H9 (cell line): ENCODE measurements at regions not wholly inside any gene's neighbourhood (a gene's known extent, or its start where the extent isn't known, plus 50 kb on each side); places are given as distances from the start of the nearest gene placed in this dataset.

Source experiments
- DNase-seq: peaks from one replicate; pipeline ENCODE4 v3.0.0-alpha.2; 2017
- H2AFZ ChIP-seq: one replicate; pipeline ENCODE4 v1.6.1; 2013; ENCODE audit warnings: mild to moderate bottlenecking, low read length, control low read depth, moderate library complexity
- H2AK5ac ChIP-seq: 2 replicates; pipeline ENCODE4 v1.6.1; 2013; ENCODE audit warnings: low read length, control low read depth, mixed read lengths; ENCODE audit not compliant: insufficient read length
- H2BK120ac ChIP-seq: one replicate; pipeline ENCODE4 v1.6.1; 2013; ENCODE audit warnings: low read depth, mild to moderate bottlenecking, low read length, control low read depth, inconsistent platforms; ENCODE audit not compliant: poor library complexity, severe bottlenecking
- H2BK12ac ChIP-seq: 2 replicates; pipeline ENCODE4 v1.6.1; 2013; ENCODE audit warnings: low read length, control low read depth, mixed read lengths, low read depth; ENCODE audit not compliant: insufficient read length
- H2BK15ac ChIP-seq: 2 replicates; pipeline ENCODE4 v1.6.1; 2013; ENCODE audit warnings: low read depth, low read length, control low read depth
- H2BK20ac ChIP-seq: one replicate; pipeline ENCODE4 v1.6.1; 2013; ENCODE audit warnings: low read depth, mild to moderate bottlenecking, low read length, control low read depth, inconsistent platforms; ENCODE audit not compliant: poor library complexity, severe bottlenecking
- H2BK5ac ChIP-seq: 2 replicates; pipeline ENCODE4 v1.6.1; 2013; ENCODE audit warnings: low read length, control low read depth, mixed read lengths; ENCODE audit not compliant: insufficient read length
- H3K14ac ChIP-seq: 2 replicates; pipeline ENCODE4 v1.6.1; 2013; ENCODE audit warnings: low read length, control low read depth; ENCODE audit not compliant: insufficient read depth
- H3K18ac ChIP-seq: 2 replicates; pipeline ENCODE4 v1.6.1; 2013; ENCODE audit warnings: low read depth, mild to moderate bottlenecking, mixed read lengths, low read length, control low read depth; ENCODE audit not compliant: insufficient read length
- H3K23ac ChIP-seq: 2 replicates; pipeline ENCODE4 v1.6.1; 2013; ENCODE audit warnings: low read length, control low read depth, mixed read lengths, low read depth; ENCODE audit not compliant: insufficient read length
- H3K23me2 ChIP-seq: 2 replicates; pipeline ENCODE4 v1.6.1; 2013; ENCODE audit warnings: low read depth, mild to moderate bottlenecking, mixed read lengths, low read length, control low read depth; ENCODE audit not compliant: insufficient read length, poor library complexity, severe bottlenecking
- H3K27ac ChIP-seq: 2 replicates; pipeline ENCODE4 v1.5.1; 2013; ENCODE audit warnings: low read length, control low read depth, mixed read lengths, low read depth; ENCODE audit not compliant: insufficient read length
- H3K27me3 ChIP-seq: 2 replicates; pipeline ENCODE4 v1.6.1; 2013; ENCODE audit warnings: low read length, control low read depth, inconsistent platforms; ENCODE audit not compliant: insufficient read depth
- H3K4ac ChIP-seq: 2 replicates; pipeline ENCODE4 v1.6.1; 2013; ENCODE audit warnings: low read depth, mild to moderate bottlenecking, control low read depth, inconsistent platforms, low read length, moderate library complexity
- H3K4me1 ChIP-seq: 2 replicates; pipeline ENCODE4 v1.6.1; 2013; ENCODE audit warnings: low read length, control low read depth, inconsistent platforms; ENCODE audit not compliant: insufficient read depth
- H3K4me2 ChIP-seq: 2 replicates; pipeline ENCODE4 v1.6.1; 2013; ENCODE audit warnings: low read length, control low read depth, mixed read lengths; ENCODE audit not compliant: insufficient read length, insufficient read depth
- H3K56ac ChIP-seq: 2 replicates; pipeline ENCODE4 v1.6.1; 2013; ENCODE audit warnings: low read depth, mild to moderate bottlenecking, mixed read lengths, low read length, control low read depth; ENCODE audit not compliant: insufficient read length
- H3K79me1 ChIP-seq: 2 replicates; pipeline ENCODE4 v1.6.1; 2013; ENCODE audit warnings: low read depth, mild to moderate bottlenecking, moderate library complexity, low read length, control low read depth, inconsistent platforms; ENCODE audit not compliant: insufficient read depth, poor library complexity, severe bottlenecking
- H3K79me2 ChIP-seq: 2 replicates; pipeline ENCODE4 v1.6.1; 2013; ENCODE audit warnings: low read length, control low read depth, inconsistent platforms; ENCODE audit not compliant: insufficient read depth
- H3K9ac ChIP-seq: 2 replicates; pipeline ENCODE4 v1.6.1; 2013; ENCODE audit warnings: low read length, control low read depth, mixed read lengths; ENCODE audit not compliant: insufficient read length; ENCODE audit errors: extremely low read depth
- H3K9me3 ChIP-seq: one replicate; pipeline ENCODE4 v1.6.1; 2013; ENCODE audit warnings: low read depth, low read length, inconsistent platforms; ENCODE audit not compliant: control insufficient read depth
- H3T11ph ChIP-seq: one replicate; pipeline ENCODE4 v1.6.1; 2013; ENCODE audit warnings: mild to moderate bottlenecking, low read length, control low read depth, inconsistent platforms
- H4K20me1 ChIP-seq: one replicate; pipeline ENCODE4 v1.6.1; 2013; ENCODE audit not compliant: control insufficient read depth, insufficient read length, insufficient read depth
- H4K5ac ChIP-seq: 2 replicates; pipeline ENCODE4 v1.6.1; 2013; ENCODE audit warnings: low read depth, mild to moderate bottlenecking, mixed read lengths, low read length, control low read depth; ENCODE audit not compliant: insufficient read length
- H4K8ac ChIP-seq: replicated peaks from 2 replicates; pipeline ENCODE4 v1.6.1; 2013; ENCODE audit warnings: low read length, control low read depth, mixed read lengths, low read depth; ENCODE audit not compliant: insufficient read length
- H4K91ac ChIP-seq: 2 replicates; pipeline ENCODE4 v1.6.1; 2013; ENCODE audit warnings: low read depth, mild to moderate bottlenecking, moderate library complexity, mixed read lengths, low read length, control low read depth; ENCODE audit not compliant: insufficient read length
- H3K27ac Mint-ChIP-seq, 3 experiments: 2 replicates in 2 of 3; 3 replicates in 1 of 3; pipeline ENCODE4 v1.8.0; 2020 to 2021; ENCODE audit warnings: mixed read lengths in 3 of 3, mild to moderate bottlenecking in 1 of 3, moderate library complexity in 1 of 3
- H3K27me3 Mint-ChIP-seq: 2 replicates; pipeline ENCODE4 v1.8.0; 2021; ENCODE audit warnings: low read depth, mild to moderate bottlenecking, moderate library complexity, mixed read lengths
- H3K36me3 Mint-ChIP-seq, 3 experiments: 2 replicates in 2 of 3; 3 replicates in 1 of 3; pipeline ENCODE4 v1.8.0; 2020 to 2021; ENCODE audit warnings: low read depth in 3 of 3, mixed read lengths in 3 of 3; ENCODE audit not compliant: insufficient read depth in 1 of 3
- H3K4me1 Mint-ChIP-seq, 2 experiments: 2 replicates each; pipeline ENCODE4 v1.8.0; 2020; ENCODE audit warnings: mixed read lengths in 2 of 2
- H3K4me3 Mint-ChIP-seq, 2 experiments: 2 replicates in 1 of 2; 3 replicates in 1 of 2; pipeline ENCODE4 v1.8.0; 2020 to 2021; ENCODE audit warnings: mild to moderate bottlenecking in 2 of 2, mixed read lengths in 2 of 2, moderate library complexity in 1 of 2
- H3K9me3 Mint-ChIP-seq, 2 experiments: 2 replicates in 1 of 2; 3 replicates in 1 of 2; pipeline ENCODE4 v1.8.0; 2020; ENCODE audit warnings: mild to moderate bottlenecking in 2 of 2, mixed read lengths in 2 of 2, moderate library complexity in 1 of 2
- WGBS: extraction: QIAGEN DNeasy Blood & Tissue Kit; methylation state at CpG from one replicate; pipeline ENCODE4 v1.1.7; 2013; ENCODE audit warnings: missing lambda C conversion rate, low lambda C conversion rate, mixed read lengths; ENCODE audit not compliant: insufficient read length; ENCODE audit errors: extremely low coverage; 5-methylcytosine and 5-hydroxymethylcytosine counted together
- TF ChIP-seq, protein P1 (sequence below): fragments of 200-600 bp; sonication (generic); conservative IDR thresholded peaks from 3 replicates; pipeline ENCODE4 v1.8.0; 2021; ENCODE audit warnings: antibody characterized with exemption, mild to moderate bottlenecking

DNA sequence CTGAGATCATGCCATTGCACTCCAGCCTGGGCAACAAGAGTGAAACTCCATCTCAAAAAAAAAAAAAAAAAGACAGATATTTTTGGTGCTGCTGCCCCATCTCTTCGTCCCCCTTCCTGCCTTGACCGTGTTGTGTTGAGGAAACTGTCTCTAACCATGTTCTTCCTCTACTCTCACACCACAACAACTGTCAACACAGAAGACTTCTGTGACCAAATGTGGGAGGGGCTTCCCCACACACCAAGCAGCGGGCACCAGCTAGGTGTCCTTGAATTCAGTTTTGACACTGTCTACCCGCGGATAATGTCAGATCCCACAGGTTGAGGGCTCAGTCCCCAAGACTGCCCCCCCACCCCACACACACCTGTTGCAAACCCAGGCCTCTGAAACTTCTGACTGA is 104.7 kb upstream of the BCOR start:
- no peaks in the 10 kb centered on the region; the same call in 1 of the 2 replicates for H3K27me3 ChIP-seq
- H3K4me3 Mint-ChIP-seq: no peak overlapping the region
- H2BK5ac ChIP-seq: no peak overlapping the region
- no peak overlapping the region for H2BK12ac ChIP-seq
- H3K14ac ChIP-seq: no peak overlapping the region
- H2BK120ac ChIP-seq: no peak overlapping the region
- H2BK20ac ChIP-seq: no peak overlapping the region
- no peak overlapping the region for H3K27ac ChIP-seq
- no peaks in the 10 kb centered on the region for H3K4me1 ChIP-seq
- H3K36me3 Mint-ChIP-seq: no peaks in the 10 kb centered on the region; a peak in 2 of 7 replicates
- H4K91ac ChIP-seq: no peak overlapping the region
- H4K5ac ChIP-seq: no peak overlapping the region
- TF ChIP-seq, protein P1, sequence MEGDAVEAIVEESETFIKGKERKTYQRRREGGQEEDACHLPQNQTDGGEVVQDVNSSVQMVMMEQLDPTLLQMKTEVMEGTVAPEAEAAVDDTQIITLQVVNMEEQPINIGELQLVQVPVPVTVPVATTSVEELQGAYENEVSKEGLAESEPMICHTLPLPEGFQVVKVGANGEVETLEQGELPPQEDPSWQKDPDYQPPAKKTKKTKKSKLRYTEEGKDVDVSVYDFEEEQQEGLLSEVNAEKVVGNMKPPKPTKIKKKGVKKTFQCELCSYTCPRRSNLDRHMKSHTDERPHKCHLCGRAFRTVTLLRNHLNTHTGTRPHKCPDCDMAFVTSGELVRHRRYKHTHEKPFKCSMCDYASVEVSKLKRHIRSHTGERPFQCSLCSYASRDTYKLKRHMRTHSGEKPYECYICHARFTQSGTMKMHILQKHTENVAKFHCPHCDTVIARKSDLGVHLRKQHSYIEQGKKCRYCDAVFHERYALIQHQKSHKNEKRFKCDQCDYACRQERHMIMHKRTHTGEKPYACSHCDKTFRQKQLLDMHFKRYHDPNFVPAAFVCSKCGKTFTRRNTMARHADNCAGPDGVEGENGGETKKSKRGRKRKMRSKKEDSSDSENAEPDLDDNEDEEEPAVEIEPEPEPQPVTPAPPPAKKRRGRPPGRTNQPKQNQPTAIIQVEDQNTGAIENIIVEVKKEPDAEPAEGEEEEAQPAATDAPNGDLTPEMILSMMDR: no peak
- H3K23me2 ChIP-seq: no peaks in the 10 kb centered on the region
- no peak overlapping the region for H2AFZ ChIP-seq
- no peak for DNase-seq
- no peak overlapping the region for H2AK5ac ChIP-seq
- no peak overlapping the region for H3K4me2 ChIP-seq
- H3K56ac ChIP-seq: no peak overlapping the region
- no peaks in the 10 kb centered on the region for H3K9me3 ChIP-seq
- H3K79me1 ChIP-seq: no peaks in the 10 kb centered on the region
- H2BK15ac ChIP-seq: no peak overlapping the region
- no peak overlapping the region for H4K8ac ChIP-seq
- no CpG with 5 or more reads among the region's 5 CpGs for WGBS
- no peaks in the 10 kb centered on the region for H4K20me1 ChIP-seq
- H3K79me2 ChIP-seq: no peaks in the 10 kb centered on the region
- no peak overlapping the region for H3K4ac ChIP-seq
- peaks cover 12% of the 10 kb centered on the region for H3K27me3 Mint-ChIP-seq
- peaks cover 57 to 64% of the 10 kb centered on the region in 2 experiments for H3K9me3 Mint-ChIP-seq
- H3K23ac ChIP-seq: no peak overlapping the region
- no peak overlapping the region for H3K18ac ChIP-seq
- no peak overlapping the region for H3K9ac ChIP-seq
- no peak overlapping the region for H3T11ph ChIP-seq
- peaks cover 0 to 16% of the 10 kb centered on the region in 2 experiments; a peak in 3 of 4 replicates for H3K4me1 Mint-ChIP-seq
- H3K27ac Mint-ChIP-seq: no peak overlapping the region
